PFSK-1 (cell line): ENCODE measurements at regions not wholly inside any gene's neighbourhood (a gene's known extent, or its start where the extent isn't known, plus 50 kb on each side); places are given as distances from the start of the nearest gene placed in this dataset.

Experiments
- FOXP2 ChIP-seq: optimal IDR thresholded peaks from 2 replicates; pipeline ENCODE3; 2011; ENCODE audit warnings: borderline replicate concordance, control low read depth, inconsistent platforms; ENCODE audit not compliant: insufficient read depth; ENCODE audit errors: extremely low read length, extremely low read depth
- POLR2AphosphoS5 ChIP-seq: IDR thresholded peaks from 2 replicates; pipeline ENCODE4 v1.6.1; 2012; ENCODE audit warnings: low read depth, mild to moderate bottlenecking, control low read depth, low read length, moderate library complexity
- REST ChIP-seq, 2 experiments: IDR thresholded peaks; 2 replicates each; pipeline versions ENCODE4 v1.6.1 to v1.8.0; 2011 to 2012; ENCODE audit warnings: low read depth in 2 of 2, low read length in 2 of 2, control low read depth in 1 of 2, inconsistent platforms in 1 of 2, mild to moderate bottlenecking in 1 of 2, moderate library complexity in 1 of 2; ENCODE audit not compliant: insufficient read depth in 1 of 2
- SIN3A ChIP-seq: IDR thresholded peaks from 2 replicates; pipeline ENCODE4 v1.6.1; 2012; ENCODE audit warnings: mild to moderate bottlenecking, low read length, moderate library complexity, borderline replicate concordance; ENCODE audit not compliant: insufficient read depth
- TAF1 ChIP-seq: IDR thresholded peaks from 2 replicates; pipeline ENCODE4 v1.6.1; 2012; ENCODE audit warnings: low read length, control low read depth, borderline replicate concordance; ENCODE audit not compliant: insufficient read depth

GRCh38 chr10:105844241-105844640, 1203.2 kb downstream of the SORCS3 start:
- TF ChIP-seq REST (IDR thresholded peaks at IDR 0.05; ENCODE audit: insufficient read depth in 1 of 2, low read depth in 2 of 2, low read length in 2 of 2) (no peak), FOXP2 (no peak), POLR2AphosphoS5 (no peak), TAF1 (no peak)

GRCh38 chr10:105843786-105844185, 1202.7 kb downstream of the SORCS3 start:
- TF ChIP-seq REST (IDR thresholded peaks at IDR 0.05; ENCODE audit: insufficient read depth in 1 of 2, low read depth in 2 of 2, low read length in 2 of 2) (no peak), FOXP2 (no peak), SIN3A (no peak), TAF1 (no peak), POLR2AphosphoS5 (no peak)

GRCh38 chr10:105840288-105840770, 1199.2 kb downstream of the SORCS3 start:
- TF ChIP-seq POLR2AphosphoS5 (no peak), FOXP2 (no peak), SIN3A (no peak), REST (IDR thresholded peaks at IDR 0.05; ENCODE audit: insufficient read depth in 1 of 2, low read depth in 2 of 2, low read length in 2 of 2) (no peak), TAF1 (no peak)

GRCh38 chr10:105838392-105838791, 1197.3 kb downstream of the SORCS3 start:
- TF ChIP-seq REST (IDR thresholded peaks at IDR 0.05; ENCODE audit: insufficient read depth in 1 of 2, low read depth in 2 of 2, low read length in 2 of 2) (no peak), TAF1 (no peak), FOXP2 (no peak), SIN3A (no peak), POLR2AphosphoS5 (no peak)

- TF ChIP-seq SIN3A (no peak), POLR2AphosphoS5 (no peak), TAF1 (no peak), FOXP2 (no peak), REST (IDR thresholded peaks at IDR 0.05; ENCODE audit: insufficient read depth in 1 of 2, low read depth in 2 of 2, low read length in 2 of 2) (no peak)
Observed at GRCh38 chr10:105837951-105838350, 1196.9 kb downstream of the SORCS3 start.
